Lung (tissue), 11 donors: ENCODE measurements at regions not wholly inside any gene's neighbourhood (a gene's known extent, or its start where the extent isn't known, plus 50 kb on each side); places are given as distances from the start of the nearest gene placed in this dataset.
"Not testable (repeated sequence)": the region's sequence is repeated elsewhere in the genome, so short reads cannot be mapped to it uniquely, and the experiment has no call there.

Experiments
- ATAC-seq: fragments of 200-7000 bp; cut with Tn5 transposase; one replicate; pipeline ENCODE4 v1.9.1; 2020; ENCODE audit warnings: moderate number of reproducible peaks; ENCODE audit not compliant: insufficient read depth, low FRiP score
- DNase-seq, 3 donors: peaks; one replicate each; pipeline ENCODE4 v3.0.0-alpha.2; 2013 to 2017
- H3K27ac ChIP-seq, 2 donors: one replicate each; pipeline ENCODE4 v1.5.1; 2013; ENCODE audit warnings: mild to moderate bottlenecking in 2 of 2, moderate library complexity in 2 of 2, control low read depth in 1 of 2, inconsistent platforms in 1 of 2, low read depth in 1 of 2, low read length in 1 of 2
- H3K27me3 ChIP-seq, 3 donors: one replicate each; pipeline ENCODE4 v1.5.1; 2013; ENCODE audit warnings: low read length in 2 of 3; ENCODE audit not compliant: control insufficient read depth in 3 of 3, insufficient read depth in 3 of 3
- H3K36me3 ChIP-seq, 4 donors: one replicate each; pipeline ENCODE4 v1.5.1; 2013; ENCODE audit warnings: low read length in 4 of 4, mild to moderate bottlenecking in 1 of 4, moderate library complexity in 1 of 4; ENCODE audit not compliant: control insufficient read depth in 4 of 4, insufficient read depth in 4 of 4
- H3K4me1 ChIP-seq, 5 donors: one replicate each; pipeline ENCODE4 v1.5.1; 2013; ENCODE audit warnings: low read length in 5 of 5, mild to moderate bottlenecking in 2 of 5, moderate library complexity in 1 of 5; ENCODE audit not compliant: control insufficient read depth in 5 of 5, insufficient read depth in 5 of 5
- H3K4me3 ChIP-seq: one replicate; pipeline ENCODE4 v1.5.1; 2013; ENCODE audit warnings: mild to moderate bottlenecking, control low read depth, moderate library complexity
- H3K9ac ChIP-seq, 2 donors: one replicate each; pipeline ENCODE4 v1.5.1; 2013; ENCODE audit warnings: low read length in 2 of 2, control low read depth in 1 of 2; ENCODE audit not compliant: insufficient read depth in 1 of 2
- H3K9me3 ChIP-seq, 4 donors: one replicate each; pipeline ENCODE4 v1.5.1; 2013; ENCODE audit warnings: low read length in 3 of 4, mild to moderate bottlenecking in 1 of 4, moderate library complexity in 1 of 4; ENCODE audit not compliant: control insufficient read depth in 4 of 4, insufficient read depth in 3 of 4
- CTCF ChIP-seq: IDR thresholded peaks from 2 replicates; pipeline ENCODE4 v1.5.1; 2012; ENCODE audit warnings: mild to moderate bottlenecking; ENCODE audit errors: control extremely low read depth, extremely low read depth
- WGBS, 2 donors: extraction: QIAGEN DNeasy Blood & Tissue Kit; methylation state at CpG; one replicate each; pipeline ENCODE4 v1.1.7; 2013; 5-methylcytosine and 5-hydroxymethylcytosine counted together
- donor health status: control.
- donor health status: control.
- donor health status: Bipolar disorder and iron deficiency.
- donor health status: healthy.
- donor health status: DM: yes; HTN: yes; CAD: no.

GRCh38 chr9:105004466-105005090 lies 76.6 kb upstream of the ABCA1 start:
- 91% methylated on average over 7 of the region's 7 CpGs for WGBS, 2 donors
- no peak for ATAC-seq

GRCh38 chr9:105005186-105005585 lies 77.2 kb upstream of the ABCA1 start:
- Histone ChIP-seq H3K9ac (no peak overlapping the region), H3K4me3 (no peak overlapping the region), H3K9me3 (no peaks in the 10 kb centered on the region), H3K27me3 (no peaks in the 10 kb centered on the region), H3K36me3 (no peaks in the 10 kb centered on the region), H3K27ac (no peak overlapping the region), H3K4me1 (peaks cover 0 to 2% (median 0%) of the 10 kb centered on the region in 5 donors)
- 98 to 100% methylated on average over 1 of the region's 1 CpG for WGBS, 2 donors
- no peak for TF ChIP-seq CTCF
- ATAC-seq (no peak), DNase-seq (no peak)

More at GRCh38 chr9:105004466-105005090, 76.6 kb upstream of the ABCA1 start:
- Histone ChIP-seq H3K4me1 (peaks cover 0 to 2% (median 0%) of the 10 kb centered on the region in 5 donors), H3K9me3 (no peaks in the 10 kb centered on the region), H3K9ac (no peak overlapping the region), H3K27ac (no peak overlapping the region), H3K4me3 (no peak overlapping the region), H3K27me3 (no peaks in the 10 kb centered on the region), H3K36me3 (no peaks in the 10 kb centered on the region)
- DNase-seq = no peak
- no peak for TF ChIP-seq CTCF

GRCh38 chr9:105006514-105006913 lies 78.6 kb upstream of the ABCA1 start:
- no peak overlapping the region for H3K4me3 ChIP-seq
- H3K27me3 ChIP-seq = no peaks in the 10 kb centered on the region
- DNase-seq (no peak), ATAC-seq (no peak)
- H3K9me3 ChIP-seq = no peaks in the 10 kb centered on the region
- no peak for TF ChIP-seq CTCF
- peaks cover 0 to 2% (median 0%) of the 10 kb centered on the region in 5 donors for H3K4me1 ChIP-seq
- H3K36me3 ChIP-seq = no peaks in the 10 kb centered on the region
- H3K9ac ChIP-seq = no peak overlapping the region
- H3K27ac ChIP-seq = no peak overlapping the region
- WGBS, 2 donors = 54 to 66% methylated on average over 2 of the region's 2 CpGs

- no peak overlapping the region for H3K9ac ChIP-seq
- ATAC-seq (peak; percentile 85), DNase-seq (peak in 2 of 3 donors; percentile 12 to 48)
- TF ChIP-seq CTCF = no peak
- no peaks in the 10 kb centered on the region for H3K9me3 ChIP-seq
- no peak overlapping the region for H3K27ac ChIP-seq
- no peaks in the 10 kb centered on the region for H3K36me3 ChIP-seq
- no peaks in the 10 kb centered on the region for H3K27me3 ChIP-seq
- peaks cover 0 to 2% (median 0%) of the 10 kb centered on the region in 5 donors for H3K4me1 ChIP-seq
- 25 to 26% methylated on average over 2 of the region's 2 CpGs for WGBS, 2 donors
- no peak overlapping the region for H3K4me3 ChIP-seq
These were observed 79.2 kb upstream of the ABCA1 start for GRCh38 chr9:105007143-105007542.

- not testable (repeated sequence) for ATAC-seq, H3K4me3 ChIP-seq, H3K27ac ChIP-seq, H3K9ac ChIP-seq, H3K4me1 ChIP-seq, H3K36me3 ChIP-seq, H3K27me3 ChIP-seq, DNase-seq, H3K9me3 ChIP-seq
- 82 to 85% methylated on average over 3 of the region's 3 CpGs for WGBS, 2 donors
These were observed 82.1 kb upstream of the ABCA1 start for GRCh38 chr9:105010089-105010488.
